BLaER1 treated with 17β-estradiol and CSF1 and Interleukin-3, amounts not matched to agents 10 nM and 100 nM (cell line): ENCODE measurements at regions not wholly inside any gene's neighbourhood (a gene's known extent, or its start where the extent isn't known, plus 50 kb on each side); places are given as distances from the start of the nearest gene placed in this dataset.
"Not testable (repeated sequence)": the region's sequence is repeated elsewhere in the genome, so short reads cannot be mapped to it uniquely, and the experiment has no call there.

Experiments
- H3K27ac ChIP-seq, 11 experiments: shearing (Covaris generic); formaldehyde crosslinking; 2 replicates each; pipeline ENCODE4 v1.8.1; 2022
- H3K27me3 ChIP-seq, 11 experiments: shearing (Covaris generic); formaldehyde crosslinking; 2 replicates each; pipeline ENCODE4 v1.8.1; 2022
- H3K36me3 ChIP-seq, 11 experiments: shearing (Covaris generic); formaldehyde crosslinking; 2 replicates each; pipeline ENCODE4 v1.8.1; 2022
- H3K4me1 ChIP-seq, 10 experiments: shearing (Covaris generic); formaldehyde crosslinking; 2 replicates each; pipeline ENCODE4 v1.8.1; 2022
- H3K4me2 ChIP-seq, 11 experiments: shearing (Covaris generic); formaldehyde crosslinking; 2 replicates each; pipeline ENCODE4 v1.8.1; 2022
- H3K4me3 ChIP-seq, 10 experiments: shearing (Covaris generic); formaldehyde crosslinking; 2 replicates each; pipeline ENCODE4 v1.8.1; 2022
- H3K9ac ChIP-seq, 11 experiments: shearing (Covaris generic); formaldehyde crosslinking; 2 replicates each; pipeline ENCODE4 v1.8.1; 2022
- H3K9me3 ChIP-seq, 11 experiments: shearing (Covaris generic); formaldehyde crosslinking; replicated peaks in 1 of 11; 2 replicates each; pipeline ENCODE4 v1.8.1; 2022
- H4K20me1 ChIP-seq, 11 experiments: shearing (Covaris generic); formaldehyde crosslinking; 2 replicates each; pipeline ENCODE4 v1.8.1; 2022
- Cebpa-rat ChIP-seq, 11 experiments: shearing (Covaris generic); IDR thresholded peaks; 2 replicates each; pipeline ENCODE4 v1.8.1; 2022

- Histone ChIP-seq H4K20me1 (no peaks in the 10 kb centered on the region), H3K36me3 (no peaks in the 10 kb centered on the region), H3K4me3 (no peak overlapping the region), H3K9me3 (no peaks in the 10 kb centered on the region), H3K27me3 (no peaks in the 10 kb centered on the region), H3K27ac (no peak overlapping the region), H3K9ac (no peak overlapping the region), H3K4me2 (no peak overlapping the region), H3K4me1 (no peaks in the 10 kb centered on the region)
- no peak for TF ChIP-seq Cebpa-rat (IDR thresholded peaks at IDR 0.05)
Measured at GRCh38 chr7:13790611-13791010, 198.9 kb downstream of the ETV1 start.

GRCh38 chr7:13792208-13792607, 197.3 kb downstream of the ETV1 start:
- H3K27ac ChIP-seq, result no peak overlapping the region
- H3K4me3 ChIP-seq, result no peak overlapping the region
- no peaks in the 10 kb centered on the region for H3K9me3 ChIP-seq
- H4K20me1 ChIP-seq, result no peaks in the 10 kb centered on the region
- H3K9ac ChIP-seq, result no peak overlapping the region
- TF ChIP-seq Cebpa-rat (IDR thresholded peaks at IDR 0.05), result no peak
- H3K27me3 ChIP-seq, result no peaks in the 10 kb centered on the region
- no peak overlapping the region for H3K4me2 ChIP-seq
- H3K36me3 ChIP-seq, result no peaks in the 10 kb centered on the region
- H3K4me1 ChIP-seq, result no peaks in the 10 kb centered on the region

GRCh38 chr7:13793926-13794325, 195.5 kb downstream of the ETV1 start:
- no peaks in the 10 kb centered on the region for H3K27me3 ChIP-seq
- no peaks in the 10 kb centered on the region for H4K20me1 ChIP-seq
- no peaks in the 10 kb centered on the region for H3K4me1 ChIP-seq
- no peaks in the 10 kb centered on the region for H3K9me3 ChIP-seq
- no peak overlapping the region for H3K4me3 ChIP-seq
- no peak for TF ChIP-seq Cebpa-rat (IDR thresholded peaks at IDR 0.05)
- no peak overlapping the region for H3K27ac ChIP-seq
- no peaks in the 10 kb centered on the region for H3K36me3 ChIP-seq
- H3K9ac ChIP-seq, result no peak overlapping the region
- H3K4me2 ChIP-seq, result no peak overlapping the region

GRCh38 chr7:13794581-13794980, 194.9 kb downstream of the ETV1 start:
- Histone ChIP-seq H3K4me2 (no peak overlapping the region), H3K4me1 (no peaks in the 10 kb centered on the region), H3K27me3 (no peaks in the 10 kb centered on the region), H3K4me3 (no peak overlapping the region), H4K20me1 (no peaks in the 10 kb centered on the region), H3K36me3 (no peaks in the 10 kb centered on the region), H3K27ac (no peak overlapping the region), H3K9me3 (no peaks in the 10 kb centered on the region), H3K9ac (no peak overlapping the region)
- TF ChIP-seq Cebpa-rat (IDR thresholded peaks at IDR 0.05), result no peak

- Histone ChIP-seq H4K20me1 (no peaks in the 10 kb centered on the region), H3K4me2 (no peak overlapping the region), H3K9me3 (no peaks in the 10 kb centered on the region), H3K36me3 (no peaks in the 10 kb centered on the region), H3K27me3 (no peaks in the 10 kb centered on the region), H3K4me3 (no peak overlapping the region), H3K4me1 (no peaks in the 10 kb centered on the region), H3K9ac (no peak overlapping the region), H3K27ac (no peak overlapping the region)
- no peak for TF ChIP-seq Cebpa-rat (IDR thresholded peaks at IDR 0.05)
Measured at GRCh38 chr7:13797545-13797944, 191.9 kb downstream of the ETV1 start.

DNA sequence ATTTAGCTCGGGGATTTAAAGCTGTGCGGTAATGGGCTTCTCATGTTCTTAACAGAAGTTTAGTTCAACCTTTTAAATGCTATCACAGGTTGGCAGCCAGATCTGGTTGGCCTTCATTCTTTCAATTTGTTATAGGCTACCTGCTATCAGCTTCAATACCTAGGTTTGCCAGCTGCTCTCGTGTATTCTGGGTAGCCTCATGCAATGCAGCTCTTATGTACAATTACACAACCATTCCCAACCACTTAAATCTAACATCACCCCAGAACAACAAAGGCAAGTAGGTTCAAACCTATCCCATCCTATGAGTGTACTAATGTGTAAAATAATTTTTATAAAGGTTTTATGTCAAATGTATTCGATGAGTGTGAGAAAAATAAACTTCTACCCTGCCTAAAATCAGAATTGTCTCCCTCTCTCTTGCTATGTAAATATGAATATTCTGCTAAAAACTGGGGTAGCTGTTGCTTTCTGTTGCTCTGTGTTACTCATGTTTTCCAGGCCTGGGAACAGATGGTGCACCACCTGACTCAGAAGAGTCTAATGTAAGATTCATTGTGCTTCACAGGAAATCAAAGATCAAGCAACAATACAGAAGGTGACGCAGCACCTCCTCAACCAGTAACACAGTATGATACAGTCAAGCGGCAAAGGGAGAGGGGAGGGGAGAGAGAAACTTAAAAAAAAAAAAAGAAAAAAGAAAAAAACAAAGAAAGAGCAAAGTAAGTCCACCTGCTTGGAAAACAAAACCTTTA, 188.6 kb downstream of the ETV1 start:
- Histone ChIP-seq H3K4me3 (no peak overlapping the region), H3K9me3 (no peaks in the 10 kb centered on the region), H3K36me3 (no peaks in the 10 kb centered on the region), H3K27ac (no peak overlapping the region), H3K9ac (no peak overlapping the region), H3K27me3 (no peaks in the 10 kb centered on the region), H3K4me2 (no peak overlapping the region), H4K20me1 (no peaks in the 10 kb centered on the region), H3K4me1 (no peaks in the 10 kb centered on the region)
- no peak for TF ChIP-seq Cebpa-rat (IDR thresholded peaks at IDR 0.05)

GRCh38 chr7:13801669-13802068, 187.8 kb downstream of the ETV1 start:
- Histone ChIP-seq H3K36me3 (no peaks in the 10 kb centered on the region), H3K4me1 (no peaks in the 10 kb centered on the region), H3K27ac (no peak overlapping the region), H4K20me1 (no peaks in the 10 kb centered on the region), H3K4me2 (no peak overlapping the region), H3K4me3 (no peak overlapping the region), H3K9me3 (no peaks in the 10 kb centered on the region), H3K27me3 (no peaks in the 10 kb centered on the region), H3K9ac (no peak overlapping the region)
- no peak for TF ChIP-seq Cebpa-rat (IDR thresholded peaks at IDR 0.05)

DNA sequence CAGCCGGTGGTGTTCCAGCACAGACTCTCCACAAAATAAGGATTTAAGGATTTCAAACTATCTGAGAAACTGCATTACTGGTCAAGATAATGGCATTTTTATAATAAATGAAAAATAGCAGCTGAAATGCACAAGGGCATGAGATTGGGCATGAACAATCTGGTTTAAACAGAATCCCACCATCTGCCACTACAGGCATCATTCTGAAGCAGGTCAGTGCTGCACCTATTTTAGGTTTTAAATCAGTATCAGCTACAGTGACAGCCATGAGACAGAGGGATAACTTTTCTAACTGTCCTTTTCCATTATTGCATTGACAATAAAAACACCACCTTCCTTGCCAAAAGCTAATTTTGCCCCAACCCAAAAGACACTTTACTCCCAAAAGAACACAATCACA, 186.8 kb downstream of the ETV1 start:
- Histone ChIP-seq H3K36me3 (no peaks in the 10 kb centered on the region), H3K27ac (no peak overlapping the region), H3K27me3 (no peaks in the 10 kb centered on the region), H3K4me3 (no peak overlapping the region), H4K20me1 (no peaks in the 10 kb centered on the region), H3K9me3 (no peaks in the 10 kb centered on the region), H3K4me1 (no peaks in the 10 kb centered on the region), H3K9ac (no peak overlapping the region), H3K4me2 (no peak overlapping the region)
- TF ChIP-seq Cebpa-rat (IDR thresholded peaks at IDR 0.05), result no peak

GRCh38 chr7:13803134-13803533, 186.3 kb downstream of the ETV1 start:
- H3K4me3 ChIP-seq, result no peak overlapping the region
- no peak for TF ChIP-seq Cebpa-rat (IDR thresholded peaks at IDR 0.05)
- no peaks in the 10 kb centered on the region for H4K20me1 ChIP-seq
- H3K27ac ChIP-seq, result no peak overlapping the region
- no peak overlapping the region for H3K9ac ChIP-seq
- no peak overlapping the region for H3K4me2 ChIP-seq
- H3K4me1 ChIP-seq, result no peaks in the 10 kb centered on the region
- no peaks in the 10 kb centered on the region for H3K36me3 ChIP-seq
- H3K9me3 ChIP-seq, result no peaks in the 10 kb centered on the region
- H3K27me3 ChIP-seq, result no peaks in the 10 kb centered on the region

- H3K4me2 ChIP-seq, H3K4me1 ChIP-seq, H3K9ac ChIP-seq, H3K4me3 ChIP-seq, H3K9me3 ChIP-seq, H4K20me1 ChIP-seq, H3K27me3 ChIP-seq, H3K27ac ChIP-seq, H3K36me3 ChIP-seq: not testable (repeated sequence)
Measured at GRCh38 chr7:13806089-13806867, 183.2 kb downstream of the ETV1 start.

DNA sequence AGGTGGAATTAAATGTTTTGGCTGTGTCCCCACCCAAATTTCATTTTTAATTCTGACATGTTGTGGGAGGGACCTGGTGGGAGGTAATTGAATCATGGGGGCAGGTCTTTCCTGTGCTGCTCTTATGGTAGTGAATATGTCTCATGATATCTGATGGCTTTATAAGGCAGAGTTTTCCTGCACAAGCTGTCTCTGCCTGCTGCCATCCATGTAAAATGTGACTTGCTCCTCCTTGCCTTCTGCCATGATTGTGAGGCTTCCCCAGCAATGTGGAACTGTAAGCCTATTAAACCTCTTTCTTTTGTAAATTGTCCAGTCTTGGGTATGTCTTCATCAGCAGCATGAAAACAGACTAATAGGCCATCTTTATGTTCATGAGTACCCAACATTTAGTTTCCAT, 172.2 kb downstream of the ETV1 start:
- H3K36me3 ChIP-seq, H3K27me3 ChIP-seq, H3K4me3 ChIP-seq, H3K9ac ChIP-seq, H4K20me1 ChIP-seq, H3K4me2 ChIP-seq, H3K4me1 ChIP-seq, H3K27ac ChIP-seq: not testable (repeated sequence)
- H3K9me3 ChIP-seq, result peaks cover 0 to 15% (median 7%) of the 10 kb centered on the region in 11 experiments; a peak in 7 of 22 replicates
